T47D (cell line): ENCODE measurements at regions not wholly inside any gene's neighbourhood (a gene's known extent, or its start where the extent isn't known, plus 50 kb on each side); places are given as distances from the start of the nearest gene placed in this dataset.
A peak's percentile ranks its signal among the peaks of the same experiment; 100 is the strongest.
"Not testable (repeated sequence)": the region's sequence is repeated elsewhere in the genome, so short reads cannot be mapped to it uniquely, and the experiment has no call there.

Experiments used
- DNase-seq, 2 experiments: peaks; one replicate each; pipeline versions ENCODE4 v3.0.0 to v3.0.0-alpha.2; 2011 to 2012; ENCODE audit warnings: low read depth in 1 of 2, low spot score in 1 of 2
- JUND ChIP-seq: IDR thresholded peaks from 2 replicates; pipeline ENCODE4 v1.6.1; 2012; ENCODE audit warnings: low read depth
- in situ Hi-C: cut with HindIII; loops from 2 replicates; pipeline ENCODE4 v1.10.0; 2016; ENCODE audit warnings: low sequenced_read_pairs, low pct_unique_long_range_greater_than_20kb

- no peak for DNase-seq
- in situ Hi-C loops: no loop called here
- TF ChIP-seq JUND: no peak
Observed at GRCh38 chrX:125422986-125423385, 103.3 kb downstream of the TEX13C start.

- DNase-seq: no peak
- in situ Hi-C loops: no loop called here
- TF ChIP-seq JUND: no peak
Observed at GRCh38 chrX:125424536-125424935, 104.9 kb downstream of the TEX13C start.

GRCh38 chrX:125436855-125437254, 117.2 kb downstream of the TEX13C start:
- in situ Hi-C loops: no loop called here
- peak in 1 of 2 experiments; percentile 33 for DNase-seq

GRCh38 chrX:125439194-125439849, 119.7 kb downstream of the TEX13C start:
- in situ Hi-C loops: no loop called here
- DNase-seq: no peak

More at GRCh38 chrX:125436855-125437254, 117.2 kb downstream of the TEX13C start:
- TF ChIP-seq JUND: no peak

GRCh38 chrX:125444659-125445058, 125.0 kb downstream of the TEX13C start:
- no peak for TF ChIP-seq JUND
- in situ Hi-C loops: no loop called here
- no peak for DNase-seq

More at GRCh38 chrX:125439194-125439849, 119.7 kb downstream of the TEX13C start:
- no peak for TF ChIP-seq JUND

GRCh38 chrX:125475482-125475881, 155.8 kb downstream of the TEX13C start:
- in situ Hi-C loops: no loop called here
- TF ChIP-seq JUND: no peak
- DNase-seq: no peak

- TF ChIP-seq JUND: no peak
- in situ Hi-C loops: no loop called here
- DNase-seq: no peak
Observed at GRCh38 chrX:125492439-125492838, 172.8 kb downstream of the TEX13C start.

GRCh38 chrX:125493004-125493403, 173.3 kb downstream of the TEX13C start:
- DNase-seq: peak in 1 of 2 experiments; percentile 13
- in situ Hi-C loops: not testable (repeated sequence)

GRCh38 chrX:125497667-125498066, 178.0 kb downstream of the TEX13C start:
- no peak for DNase-seq
- TF ChIP-seq JUND: no peak
- in situ Hi-C loops: no loop called here

GRCh38 chrX:125503769-125504168, 184.1 kb downstream of the TEX13C start:
- no peak for DNase-seq
- TF ChIP-seq JUND: no peak
- in situ Hi-C loops: no loop called here

GRCh38 chrX:125505207-125505606, 185.5 kb downstream of the TEX13C start:
- DNase-seq: no peak
- no peak for TF ChIP-seq JUND
- in situ Hi-C loops: no loop called here

- DNase-seq: no peak
- no peak for TF ChIP-seq JUND
- in situ Hi-C loops: no loop called here
Observed at GRCh38 chrX:125507119-125507518, 187.4 kb downstream of the TEX13C start.

- no peak for TF ChIP-seq JUND
- in situ Hi-C loops: no loop called here
- DNase-seq: no peak
Observed at GRCh38 chrX:125520029-125520428, 200.4 kb downstream of the TEX13C start.

GRCh38 chrX:125522752-125523151, 203.1 kb downstream of the TEX13C start:
- no peak for TF ChIP-seq JUND
- in situ Hi-C loops: no loop called here
- DNase-seq: no peak
